Gastroesophageal sphincter (tissue), 4 donors: ENCODE measurements at regions not wholly inside any gene's neighbourhood (a gene's known extent, or its start where the extent isn't known, plus 50 kb on each side); places are given as distances from the start of the nearest gene placed in this dataset.

Source experiments
- ATAC-seq: fragments of 150-250 bp; one replicate; pipeline ENCODE4 v1.9.1; 2016; ENCODE audit warnings: mild to moderate bottlenecking, moderate library complexity
- H3K27ac ChIP-seq, 4 donors: fragments of 200-600 bp; sonication (generic) in 3 of 4; 1 replicate in 3 of 4; 2 replicates in 1 of 4; pipeline ENCODE4 v1.5.1; 2016 to 2019
- H3K27me3 ChIP-seq: fragments of 200-600 bp; sonication (generic); one replicate; pipeline ENCODE4 v1.5.1; 2019
- H3K36me3 ChIP-seq, 2 donors: fragments of 200-600 bp; sonication (generic); one replicate each; pipeline ENCODE4 v1.5.1; 2019; ENCODE audit warnings: control low read depth in 1 of 2
- H3K4me1 ChIP-seq, 3 donors: fragments of 200-600 bp; sonication (generic); 1 replicate in 2 of 3; 2 replicates in 1 of 3; pipeline ENCODE4 v1.5.1; 2016 to 2019; ENCODE audit warnings: control low read depth in 2 of 3
- H3K4me3 ChIP-seq, 2 donors: fragments of 200-600 bp; sonication (generic); one replicate each; pipeline ENCODE4 v1.5.1; 2019; ENCODE audit warnings: mild to moderate bottlenecking in 1 of 2, moderate library complexity in 1 of 2
- H3K9me3 ChIP-seq, 3 donors: fragments of 200-600 bp; sonication (generic); one replicate each; pipeline ENCODE4 v1.5.1; 2017 to 2019; ENCODE audit warnings: control low read depth in 2 of 3
- EP300 ChIP-seq: sonication (generic); formaldehyde crosslinking; IDR thresholded peaks from one replicate; pipeline ENCODE4 v1.6.1; 2017; ENCODE audit warnings: antibody characterized with exemption, mild to moderate bottlenecking
- POLR2A ChIP-seq, 2 donors: fragments of 450-650 bp; IDR thresholded peaks; one replicate each; pipeline ENCODE4 v1.6.1; 2017; ENCODE audit warnings: antibody characterized with exemption in 2 of 2, mild to moderate bottlenecking in 2 of 2, moderate library complexity in 1 of 2
- POLR2AphosphoS5 ChIP-seq: sonication (generic); formaldehyde crosslinking; IDR thresholded peaks from one replicate; pipeline ENCODE4 v1.6.1; 2017; ENCODE audit warnings: antibody characterized with exemption
- WGBS, 2 donors: methylation state at CpG; one replicate each; pipeline ENCODE4 v1.1.5; 2018; ENCODE audit warnings: low coverage in 1 of 2; 5-methylcytosine and 5-hydroxymethylcytosine counted together
- TF ChIP-seq, protein P1 (sequence below), 4 experiments: fragments of 200-600 bp in 2 of 4; fragments of 450-650 bp in 2 of 4; sonication (generic) in 1 of 4; IDR thresholded peaks; one replicate each; pipeline ENCODE4 v1.5.1; 2017 to 2019; ENCODE audit warnings: antibody characterized with exemption in 4 of 4, mild to moderate bottlenecking in 2 of 4, moderate library complexity in 2 of 4

DNA sequence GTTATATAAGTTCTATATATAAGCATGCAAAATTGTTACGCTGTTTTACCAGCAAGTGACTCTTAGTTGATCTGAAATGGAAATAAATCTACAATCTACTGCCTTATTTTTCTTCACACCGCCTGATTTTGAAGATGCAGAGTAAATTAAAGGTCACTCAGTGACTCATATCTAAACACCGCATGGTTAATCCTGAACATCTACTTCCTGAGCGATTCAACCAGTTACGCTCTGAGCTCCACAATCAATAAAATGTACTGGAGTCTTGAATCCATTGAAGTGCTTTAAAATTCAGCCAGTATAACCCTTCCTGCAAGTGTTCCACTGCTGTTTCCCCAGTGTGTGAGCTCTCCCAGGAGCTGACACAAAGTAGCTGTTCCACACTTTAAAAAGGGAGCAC lies 192.8 kb downstream of the SLC7A11 start:
- Histone ChIP-seq H3K27me3 (no peaks in the 10 kb centered on the region), H3K27ac (no peak overlapping the region), H3K4me3 (no peak overlapping the region), H3K4me1 (peaks cover 0 to 12% (median 3%) of the 10 kb centered on the region in 3 donors), H3K9me3 (no peaks in the 10 kb centered on the region), H3K36me3 (no peaks in the 10 kb centered on the region)
- WGBS, 2 donors = 76 to 88% methylated on average over 5 of the region's 5 CpGs
- TF ChIP-seq POLR2A (IDR thresholded peaks at IDR 0.05) (no peak), EP300 (no peak), POLR2AphosphoS5 (no peak)
- TF ChIP-seq, protein P1, sequence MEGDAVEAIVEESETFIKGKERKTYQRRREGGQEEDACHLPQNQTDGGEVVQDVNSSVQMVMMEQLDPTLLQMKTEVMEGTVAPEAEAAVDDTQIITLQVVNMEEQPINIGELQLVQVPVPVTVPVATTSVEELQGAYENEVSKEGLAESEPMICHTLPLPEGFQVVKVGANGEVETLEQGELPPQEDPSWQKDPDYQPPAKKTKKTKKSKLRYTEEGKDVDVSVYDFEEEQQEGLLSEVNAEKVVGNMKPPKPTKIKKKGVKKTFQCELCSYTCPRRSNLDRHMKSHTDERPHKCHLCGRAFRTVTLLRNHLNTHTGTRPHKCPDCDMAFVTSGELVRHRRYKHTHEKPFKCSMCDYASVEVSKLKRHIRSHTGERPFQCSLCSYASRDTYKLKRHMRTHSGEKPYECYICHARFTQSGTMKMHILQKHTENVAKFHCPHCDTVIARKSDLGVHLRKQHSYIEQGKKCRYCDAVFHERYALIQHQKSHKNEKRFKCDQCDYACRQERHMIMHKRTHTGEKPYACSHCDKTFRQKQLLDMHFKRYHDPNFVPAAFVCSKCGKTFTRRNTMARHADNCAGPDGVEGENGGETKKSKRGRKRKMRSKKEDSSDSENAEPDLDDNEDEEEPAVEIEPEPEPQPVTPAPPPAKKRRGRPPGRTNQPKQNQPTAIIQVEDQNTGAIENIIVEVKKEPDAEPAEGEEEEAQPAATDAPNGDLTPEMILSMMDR (IDR thresholded peaks at IDR 0.05) = no peak
- ATAC-seq = no peak

DNA sequence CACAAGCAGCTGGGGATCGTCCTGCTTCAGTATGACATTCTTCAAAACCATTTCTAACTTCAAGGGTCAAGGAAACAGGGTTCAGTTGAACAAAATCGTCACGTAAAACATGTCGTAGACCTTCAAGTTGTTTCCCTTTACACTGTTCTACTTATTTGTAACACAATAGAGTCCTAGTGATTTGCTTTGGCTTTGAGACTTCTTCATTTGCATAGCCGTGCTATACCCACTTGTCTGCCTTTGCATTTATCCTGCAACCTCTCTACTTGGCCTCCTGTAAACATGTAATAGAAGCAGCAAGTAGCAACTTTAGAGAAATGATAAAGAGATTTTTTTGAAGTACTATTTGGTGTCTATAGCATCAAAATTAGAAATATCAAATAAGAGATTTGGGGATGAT lies 194.9 kb downstream of the SLC7A11 start:
- H3K36me3 ChIP-seq = no peaks in the 10 kb centered on the region
- ATAC-seq = no peak
- H3K27me3 ChIP-seq = no peaks in the 10 kb centered on the region
- no peak for TF ChIP-seq EP300
- no peak for TF ChIP-seq POLR2AphosphoS5
- TF ChIP-seq, protein P1 (IDR thresholded peaks at IDR 0.05) = no peak
- no peak for TF ChIP-seq POLR2A (IDR thresholded peaks at IDR 0.05)
- WGBS, 2 donors = 67 to 71% methylated on average over 3 to 5 of the region's 5 CpGs
- H3K9me3 ChIP-seq = no peaks in the 10 kb centered on the region
- H3K4me3 ChIP-seq = no peak overlapping the region
- H3K4me1 ChIP-seq = no peaks in the 10 kb centered on the region
- no peak overlapping the region for H3K27ac ChIP-seq

DNA sequence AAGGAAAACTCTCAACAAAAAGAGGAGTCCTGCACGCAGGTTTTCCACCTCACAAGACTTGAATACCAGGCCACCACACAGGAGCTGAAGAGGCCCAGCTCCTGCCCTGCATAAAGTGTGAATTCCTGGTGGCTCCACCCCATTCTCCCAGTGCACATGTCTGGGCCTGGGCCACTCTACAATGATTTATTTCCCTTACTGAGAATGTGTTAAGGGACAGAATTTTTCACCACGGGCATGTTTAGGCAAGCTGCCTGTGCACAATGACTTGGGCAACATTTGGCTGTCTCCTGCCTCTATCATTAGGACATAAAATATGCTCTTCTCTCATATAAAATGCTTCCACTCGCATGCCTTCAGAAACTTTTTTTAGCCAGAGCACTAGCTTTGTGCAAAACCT lies 197.1 kb downstream of the SLC7A11 start:
- TF ChIP-seq, protein P1 (IDR thresholded peaks at IDR 0.05) = no peak
- no peak for TF ChIP-seq POLR2A (IDR thresholded peaks at IDR 0.05)
- no peak for TF ChIP-seq POLR2AphosphoS5
- no peak for TF ChIP-seq EP300
- Histone ChIP-seq H3K27ac (no peak overlapping the region), H3K9me3 (no peaks in the 10 kb centered on the region), H3K36me3 (no peaks in the 10 kb centered on the region), H3K4me3 (no peak overlapping the region), H3K4me1 (no peaks in the 10 kb centered on the region), H3K27me3 (no peaks in the 10 kb centered on the region)
- ATAC-seq = no peak
- 20 to 40% methylated on average over 1 to 2 of the region's 3 CpGs for WGBS, 2 donors

DNA sequence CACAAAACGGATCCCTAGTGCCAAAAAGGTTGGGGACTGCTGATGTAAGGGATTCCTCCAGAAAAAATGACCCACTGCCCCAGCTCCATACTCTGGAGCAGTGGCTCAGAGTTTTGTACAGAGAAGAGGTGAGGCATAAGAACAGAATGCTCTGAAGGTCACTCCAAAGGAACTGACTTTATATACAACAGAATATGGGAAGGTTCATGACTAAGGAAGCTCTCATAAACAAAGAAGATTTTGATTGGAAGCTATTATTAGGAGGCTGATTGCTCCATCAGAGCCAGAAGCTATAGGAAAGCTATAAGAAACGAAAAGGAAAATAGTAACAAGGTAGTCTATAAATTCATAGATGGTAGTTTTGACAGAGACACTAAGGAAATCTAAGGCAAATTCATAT lies 203.1 kb downstream of the SLC7A11 start:
- WGBS, 2 donors = 80 to 100% methylated on average over 1 to 2 of the region's 2 CpGs
- no peak for ATAC-seq
- no peaks in the 10 kb centered on the region for H3K4me1 ChIP-seq

DNA sequence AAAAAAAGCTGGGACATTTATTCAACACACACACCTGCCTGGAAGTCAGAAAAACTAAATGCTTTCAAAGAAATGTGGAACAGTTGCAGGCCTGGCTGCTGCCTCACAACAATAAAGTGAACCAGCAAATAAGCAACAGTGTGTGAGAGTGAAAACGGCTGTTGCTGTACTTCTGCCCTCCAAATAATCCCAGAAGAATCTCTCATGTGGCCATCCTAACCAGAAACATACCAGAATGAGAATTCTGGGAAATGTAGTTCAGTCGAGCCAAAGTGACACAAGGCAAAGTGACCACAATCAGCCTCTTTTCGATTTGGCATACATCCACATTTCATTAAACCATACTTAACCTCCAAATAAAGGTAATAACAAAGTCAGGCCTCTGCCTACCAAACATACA lies 204.5 kb downstream of the SLC7A11 start:
- peak; percentile 34 for ATAC-seq
- 40 to 53% methylated on average over 1 to 3 of the region's 3 CpGs for WGBS, 2 donors
- no peaks in the 10 kb centered on the region for H3K36me3 ChIP-seq

More for the DNA sequence above, 203.1 kb downstream of the SLC7A11 start:
- Histone ChIP-seq H3K27ac (no peak overlapping the region), H3K4me3 (no peak overlapping the region), H3K36me3 (no peaks in the 10 kb centered on the region), H3K9me3 (no peaks in the 10 kb centered on the region), H3K27me3 (no peaks in the 10 kb centered on the region)
- no peak for TF ChIP-seq EP300

GRCh38 chr4:138035781-138036258 lies 206.3 kb downstream of the SLC7A11 start:
- WGBS, 2 donors = 9 to 43% methylated on average over 1 of the region's 1 CpG
- Histone ChIP-seq H3K27ac (no peak overlapping the region), H3K9me3 (no peaks in the 10 kb centered on the region), H3K36me3 (no peaks in the 10 kb centered on the region), H3K4me3 (no peak overlapping the region), H3K4me1 (no peaks in the 10 kb centered on the region), H3K27me3 (no peaks in the 10 kb centered on the region)
- ATAC-seq = peak; percentile 46
- TF ChIP-seq, protein P1 (IDR thresholded peaks at IDR 0.05) = peak; percentile 11 to 61 (median 56)
- TF ChIP-seq EP300 (no peak), POLR2AphosphoS5 (no peak)

More for the DNA sequence above, 204.5 kb downstream of the SLC7A11 start:
- H3K27me3 ChIP-seq = no peaks in the 10 kb centered on the region
- H3K27ac ChIP-seq = no peak overlapping the region
- no peaks in the 10 kb centered on the region for H3K4me1 ChIP-seq
- TF ChIP-seq POLR2A (IDR thresholded peaks at IDR 0.05) (no peak), POLR2AphosphoS5 (peak; percentile 9)
- no peaks in the 10 kb centered on the region for H3K9me3 ChIP-seq
- H3K4me3 ChIP-seq = no peak overlapping the region
